H9 (cell line): ENCODE measurements at regions not wholly inside any gene's neighbourhood (a gene's known extent, or its start where the extent isn't known, plus 50 kb on each side); places are given as distances from the start of the nearest gene placed in this dataset.

Source experiments
- DNase-seq: peaks from one replicate; pipeline ENCODE4 v3.0.0-alpha.2; 2017
- H2AFZ ChIP-seq: one replicate; pipeline ENCODE4 v1.6.1; 2013; ENCODE audit warnings: mild to moderate bottlenecking, low read length, control low read depth, moderate library complexity
- H2AK5ac ChIP-seq: 2 replicates; pipeline ENCODE4 v1.6.1; 2013; ENCODE audit warnings: low read length, control low read depth, mixed read lengths; ENCODE audit not compliant: insufficient read length
- H2BK120ac ChIP-seq: one replicate; pipeline ENCODE4 v1.6.1; 2013; ENCODE audit warnings: low read depth, mild to moderate bottlenecking, low read length, control low read depth, inconsistent platforms; ENCODE audit not compliant: poor library complexity, severe bottlenecking
- H2BK12ac ChIP-seq: 2 replicates; pipeline ENCODE4 v1.6.1; 2013; ENCODE audit warnings: low read length, control low read depth, mixed read lengths, low read depth; ENCODE audit not compliant: insufficient read length
- H2BK15ac ChIP-seq: 2 replicates; pipeline ENCODE4 v1.6.1; 2013; ENCODE audit warnings: low read depth, low read length, control low read depth
- H2BK20ac ChIP-seq: one replicate; pipeline ENCODE4 v1.6.1; 2013; ENCODE audit warnings: low read depth, mild to moderate bottlenecking, low read length, control low read depth, inconsistent platforms; ENCODE audit not compliant: poor library complexity, severe bottlenecking
- H2BK5ac ChIP-seq: 2 replicates; pipeline ENCODE4 v1.6.1; 2013; ENCODE audit warnings: low read length, control low read depth, mixed read lengths; ENCODE audit not compliant: insufficient read length
- H3K14ac ChIP-seq: 2 replicates; pipeline ENCODE4 v1.6.1; 2013; ENCODE audit warnings: low read length, control low read depth; ENCODE audit not compliant: insufficient read depth
- H3K18ac ChIP-seq: 2 replicates; pipeline ENCODE4 v1.6.1; 2013; ENCODE audit warnings: low read depth, mild to moderate bottlenecking, mixed read lengths, low read length, control low read depth; ENCODE audit not compliant: insufficient read length
- H3K23ac ChIP-seq: 2 replicates; pipeline ENCODE4 v1.6.1; 2013; ENCODE audit warnings: low read length, control low read depth, mixed read lengths, low read depth; ENCODE audit not compliant: insufficient read length
- H3K23me2 ChIP-seq: 2 replicates; pipeline ENCODE4 v1.6.1; 2013; ENCODE audit warnings: low read depth, mild to moderate bottlenecking, mixed read lengths, low read length, control low read depth; ENCODE audit not compliant: insufficient read length, poor library complexity, severe bottlenecking
- H3K27ac ChIP-seq: 2 replicates; pipeline ENCODE4 v1.5.1; 2013; ENCODE audit warnings: low read length, control low read depth, mixed read lengths, low read depth; ENCODE audit not compliant: insufficient read length
- H3K27me3 ChIP-seq: 2 replicates; pipeline ENCODE4 v1.6.1; 2013; ENCODE audit warnings: low read length, control low read depth, inconsistent platforms; ENCODE audit not compliant: insufficient read depth
- H3K4ac ChIP-seq: 2 replicates; pipeline ENCODE4 v1.6.1; 2013; ENCODE audit warnings: low read depth, mild to moderate bottlenecking, control low read depth, inconsistent platforms, low read length, moderate library complexity
- H3K4me1 ChIP-seq: 2 replicates; pipeline ENCODE4 v1.6.1; 2013; ENCODE audit warnings: low read length, control low read depth, inconsistent platforms; ENCODE audit not compliant: insufficient read depth
- H3K4me2 ChIP-seq: 2 replicates; pipeline ENCODE4 v1.6.1; 2013; ENCODE audit warnings: low read length, control low read depth, mixed read lengths; ENCODE audit not compliant: insufficient read length, insufficient read depth
- H3K56ac ChIP-seq: 2 replicates; pipeline ENCODE4 v1.6.1; 2013; ENCODE audit warnings: low read depth, mild to moderate bottlenecking, mixed read lengths, low read length, control low read depth; ENCODE audit not compliant: insufficient read length
- H3K79me1 ChIP-seq: 2 replicates; pipeline ENCODE4 v1.6.1; 2013; ENCODE audit warnings: low read depth, mild to moderate bottlenecking, moderate library complexity, low read length, control low read depth, inconsistent platforms; ENCODE audit not compliant: insufficient read depth, poor library complexity, severe bottlenecking
- H3K79me2 ChIP-seq: 2 replicates; pipeline ENCODE4 v1.6.1; 2013; ENCODE audit warnings: low read length, control low read depth, inconsistent platforms; ENCODE audit not compliant: insufficient read depth
- H3K9ac ChIP-seq: 2 replicates; pipeline ENCODE4 v1.6.1; 2013; ENCODE audit warnings: low read length, control low read depth, mixed read lengths; ENCODE audit not compliant: insufficient read length; ENCODE audit errors: extremely low read depth
- H3K9me3 ChIP-seq: one replicate; pipeline ENCODE4 v1.6.1; 2013; ENCODE audit warnings: low read depth, low read length, inconsistent platforms; ENCODE audit not compliant: control insufficient read depth
- H3T11ph ChIP-seq: one replicate; pipeline ENCODE4 v1.6.1; 2013; ENCODE audit warnings: mild to moderate bottlenecking, low read length, control low read depth, inconsistent platforms
- H4K20me1 ChIP-seq: one replicate; pipeline ENCODE4 v1.6.1; 2013; ENCODE audit not compliant: control insufficient read depth, insufficient read length, insufficient read depth
- H4K5ac ChIP-seq: 2 replicates; pipeline ENCODE4 v1.6.1; 2013; ENCODE audit warnings: low read depth, mild to moderate bottlenecking, mixed read lengths, low read length, control low read depth; ENCODE audit not compliant: insufficient read length
- H4K8ac ChIP-seq: replicated peaks from 2 replicates; pipeline ENCODE4 v1.6.1; 2013; ENCODE audit warnings: low read length, control low read depth, mixed read lengths, low read depth; ENCODE audit not compliant: insufficient read length
- H4K91ac ChIP-seq: 2 replicates; pipeline ENCODE4 v1.6.1; 2013; ENCODE audit warnings: low read depth, mild to moderate bottlenecking, moderate library complexity, mixed read lengths, low read length, control low read depth; ENCODE audit not compliant: insufficient read length
- H3K27ac Mint-ChIP-seq, 3 experiments: 2 replicates in 2 of 3; 3 replicates in 1 of 3; pipeline ENCODE4 v1.8.0; 2020 to 2021; ENCODE audit warnings: mixed read lengths in 3 of 3, mild to moderate bottlenecking in 1 of 3, moderate library complexity in 1 of 3
- H3K27me3 Mint-ChIP-seq: 2 replicates; pipeline ENCODE4 v1.8.0; 2021; ENCODE audit warnings: low read depth, mild to moderate bottlenecking, moderate library complexity, mixed read lengths
- H3K36me3 Mint-ChIP-seq, 3 experiments: 2 replicates in 2 of 3; 3 replicates in 1 of 3; pipeline ENCODE4 v1.8.0; 2020 to 2021; ENCODE audit warnings: low read depth in 3 of 3, mixed read lengths in 3 of 3; ENCODE audit not compliant: insufficient read depth in 1 of 3
- H3K4me1 Mint-ChIP-seq, 2 experiments: 2 replicates each; pipeline ENCODE4 v1.8.0; 2020; ENCODE audit warnings: mixed read lengths in 2 of 2
- H3K4me3 Mint-ChIP-seq, 2 experiments: 2 replicates in 1 of 2; 3 replicates in 1 of 2; pipeline ENCODE4 v1.8.0; 2020 to 2021; ENCODE audit warnings: mild to moderate bottlenecking in 2 of 2, mixed read lengths in 2 of 2, moderate library complexity in 1 of 2
- H3K9me3 Mint-ChIP-seq, 2 experiments: 2 replicates in 1 of 2; 3 replicates in 1 of 2; pipeline ENCODE4 v1.8.0; 2020; ENCODE audit warnings: mild to moderate bottlenecking in 2 of 2, mixed read lengths in 2 of 2, moderate library complexity in 1 of 2
- CTCF ChIP-seq: fragments of 200-600 bp; sonication (generic); conservative IDR thresholded peaks from 3 replicates; pipeline ENCODE4 v1.8.0; 2021; ENCODE audit warnings: antibody characterized with exemption, mild to moderate bottlenecking
- WGBS: extraction: QIAGEN DNeasy Blood & Tissue Kit; methylation state at CpG from one replicate; pipeline ENCODE4 v1.1.7; 2013; ENCODE audit warnings: missing lambda C conversion rate, low lambda C conversion rate, mixed read lengths; ENCODE audit not compliant: insufficient read length; ENCODE audit errors: extremely low coverage; 5-methylcytosine and 5-hydroxymethylcytosine counted together

- H3K56ac ChIP-seq = no peak overlapping the region
- H2BK5ac ChIP-seq = no peak overlapping the region
- H3K18ac ChIP-seq = no peak overlapping the region
- H4K8ac ChIP-seq = no peak overlapping the region
- no peaks in the 10 kb centered on the region for H3K79me1 ChIP-seq
- no peaks in the 10 kb centered on the region for H3K23me2 ChIP-seq
- no peak overlapping the region for H2BK12ac ChIP-seq
- no peak overlapping the region; a peak in 1 of 7 replicates for H3K27ac Mint-ChIP-seq
- H4K91ac ChIP-seq = no peak overlapping the region
- H3K4me3 Mint-ChIP-seq = no peak overlapping the region
- peaks cover 13 to 37% of the 10 kb centered on the region in 2 experiments for H3K4me1 Mint-ChIP-seq
- no peaks in the 10 kb centered on the region for H3K79me2 ChIP-seq
- no peaks in the 10 kb centered on the region for H3K27me3 ChIP-seq
- DNase-seq = no peak
- H2BK120ac ChIP-seq = no peak overlapping the region
- no peak overlapping the region for H3K14ac ChIP-seq
- H3K27ac ChIP-seq = no peak overlapping the region
- H4K5ac ChIP-seq = no peak overlapping the region
- no peak overlapping the region for H3T11ph ChIP-seq
- no peak overlapping the region for H2BK20ac ChIP-seq
- WGBS = no CpG with 5 or more reads among the region's 16 CpGs
- H3K4ac ChIP-seq = no peak overlapping the region
- H3K9me3 ChIP-seq = no peaks in the 10 kb centered on the region
- TF ChIP-seq CTCF = no peak
- H3K27me3 Mint-ChIP-seq = peaks cover 2% of the 10 kb centered on the region
- no peak overlapping the region for H3K4me2 ChIP-seq
- no peaks in the 10 kb centered on the region for H4K20me1 ChIP-seq
- H2AK5ac ChIP-seq = no peak overlapping the region
- no peaks in the 10 kb centered on the region; a peak in 1 of 7 replicates for H3K36me3 Mint-ChIP-seq
- no peak overlapping the region for H2AFZ ChIP-seq
- no peak overlapping the region for H2BK15ac ChIP-seq
- no peak overlapping the region for H3K9ac ChIP-seq
- H3K23ac ChIP-seq = no peak overlapping the region
- no peaks in the 10 kb centered on the region for H3K9me3 Mint-ChIP-seq
- H3K4me1 ChIP-seq = no peaks in the 10 kb centered on the region
Observed at GRCh38 chr2:240297256-240298116, 138.0 kb upstream of the GPC1 start.
